ENCODE measurements at regions not wholly inside any gene's neighbourhood (a gene's known extent, or its start where the extent isn't known, plus 50 kb on each side); places are given as distances from the start of the nearest gene placed in this dataset.

DNA sequence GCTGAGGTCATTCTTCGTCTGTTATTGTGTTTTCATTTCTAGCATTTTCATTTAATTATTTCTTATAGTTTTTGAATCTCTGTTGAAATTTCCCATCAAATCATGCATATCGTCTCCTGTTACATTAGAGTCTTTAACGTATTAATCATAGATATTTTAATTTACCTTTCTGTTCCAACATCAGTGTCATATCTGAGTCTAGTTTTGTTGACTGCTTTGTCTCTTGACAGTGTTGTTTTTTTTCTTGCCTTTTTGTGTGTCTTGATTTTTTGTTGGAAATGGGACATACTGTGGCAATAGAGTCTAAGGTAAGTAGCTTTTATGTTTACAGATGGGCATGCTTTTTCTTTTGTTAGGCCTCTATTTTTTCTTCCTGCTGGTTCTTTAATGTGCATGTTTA is 286.8 kb upstream of the THRB start:
- no peak for TF ChIP-seq EZH2phosphoT487 (IDR thresholded peaks at IDR 0.05; ENCODE audit: unreplicated experiment)
- TF ChIP-seq CREB1 (CRISPR knock-in tag; IDR thresholded peaks at IDR 0.05; ENCODE audit: low read depth), result no peak
- TF ChIP-seq, protein P1, sequence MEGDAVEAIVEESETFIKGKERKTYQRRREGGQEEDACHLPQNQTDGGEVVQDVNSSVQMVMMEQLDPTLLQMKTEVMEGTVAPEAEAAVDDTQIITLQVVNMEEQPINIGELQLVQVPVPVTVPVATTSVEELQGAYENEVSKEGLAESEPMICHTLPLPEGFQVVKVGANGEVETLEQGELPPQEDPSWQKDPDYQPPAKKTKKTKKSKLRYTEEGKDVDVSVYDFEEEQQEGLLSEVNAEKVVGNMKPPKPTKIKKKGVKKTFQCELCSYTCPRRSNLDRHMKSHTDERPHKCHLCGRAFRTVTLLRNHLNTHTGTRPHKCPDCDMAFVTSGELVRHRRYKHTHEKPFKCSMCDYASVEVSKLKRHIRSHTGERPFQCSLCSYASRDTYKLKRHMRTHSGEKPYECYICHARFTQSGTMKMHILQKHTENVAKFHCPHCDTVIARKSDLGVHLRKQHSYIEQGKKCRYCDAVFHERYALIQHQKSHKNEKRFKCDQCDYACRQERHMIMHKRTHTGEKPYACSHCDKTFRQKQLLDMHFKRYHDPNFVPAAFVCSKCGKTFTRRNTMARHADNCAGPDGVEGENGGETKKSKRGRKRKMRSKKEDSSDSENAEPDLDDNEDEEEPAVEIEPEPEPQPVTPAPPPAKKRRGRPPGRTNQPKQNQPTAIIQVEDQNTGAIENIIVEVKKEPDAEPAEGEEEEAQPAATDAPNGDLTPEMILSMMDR (conservative IDR thresholded peaks at IDR 0.05; ENCODE audit: low read depth in 2 of 2), result no peak
- TF ChIP-seq, protein P2, sequence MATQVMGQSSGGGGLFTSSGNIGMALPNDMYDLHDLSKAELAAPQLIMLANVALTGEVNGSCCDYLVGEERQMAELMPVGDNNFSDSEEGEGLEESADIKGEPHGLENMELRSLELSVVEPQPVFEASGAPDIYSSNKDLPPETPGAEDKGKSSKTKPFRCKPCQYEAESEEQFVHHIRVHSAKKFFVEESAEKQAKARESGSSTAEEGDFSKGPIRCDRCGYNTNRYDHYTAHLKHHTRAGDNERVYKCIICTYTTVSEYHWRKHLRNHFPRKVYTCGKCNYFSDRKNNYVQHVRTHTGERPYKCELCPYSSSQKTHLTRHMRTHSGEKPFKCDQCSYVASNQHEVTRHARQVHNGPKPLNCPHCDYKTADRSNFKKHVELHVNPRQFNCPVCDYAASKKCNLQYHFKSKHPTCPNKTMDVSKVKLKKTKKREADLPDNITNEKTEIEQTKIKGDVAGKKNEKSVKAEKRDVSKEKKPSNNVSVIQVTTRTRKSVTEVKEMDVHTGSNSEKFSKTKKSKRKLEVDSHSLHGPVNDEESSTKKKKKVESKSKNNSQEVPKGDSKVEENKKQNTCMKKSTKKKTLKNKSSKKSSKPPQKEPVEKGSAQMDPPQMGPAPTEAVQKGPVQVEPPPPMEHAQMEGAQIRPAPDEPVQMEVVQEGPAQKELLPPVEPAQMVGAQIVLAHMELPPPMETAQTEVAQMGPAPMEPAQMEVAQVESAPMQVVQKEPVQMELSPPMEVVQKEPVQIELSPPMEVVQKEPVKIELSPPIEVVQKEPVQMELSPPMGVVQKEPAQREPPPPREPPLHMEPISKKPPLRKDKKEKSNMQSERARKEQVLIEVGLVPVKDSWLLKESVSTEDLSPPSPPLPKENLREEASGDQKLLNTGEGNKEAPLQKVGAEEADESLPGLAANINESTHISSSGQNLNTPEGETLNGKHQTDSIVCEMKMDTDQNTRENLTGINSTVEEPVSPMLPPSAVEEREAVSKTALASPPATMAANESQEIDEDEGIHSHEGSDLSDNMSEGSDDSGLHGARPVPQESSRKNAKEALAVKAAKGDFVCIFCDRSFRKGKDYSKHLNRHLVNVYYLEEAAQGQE (IDR thresholded peaks at IDR 0.05; ENCODE audit: unreplicated experiment), result no peak
- TF ChIP-seq, protein P3, sequence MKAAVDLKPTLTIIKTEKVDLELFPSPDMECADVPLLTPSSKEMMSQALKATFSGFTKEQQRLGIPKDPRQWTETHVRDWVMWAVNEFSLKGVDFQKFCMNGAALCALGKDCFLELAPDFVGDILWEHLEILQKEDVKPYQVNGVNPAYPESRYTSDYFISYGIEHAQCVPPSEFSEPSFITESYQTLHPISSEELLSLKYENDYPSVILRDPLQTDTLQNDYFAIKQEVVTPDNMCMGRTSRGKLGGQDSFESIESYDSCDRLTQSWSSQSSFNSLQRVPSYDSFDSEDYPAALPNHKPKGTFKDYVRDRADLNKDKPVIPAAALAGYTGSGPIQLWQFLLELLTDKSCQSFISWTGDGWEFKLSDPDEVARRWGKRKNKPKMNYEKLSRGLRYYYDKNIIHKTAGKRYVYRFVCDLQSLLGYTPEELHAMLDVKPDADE (IDR thresholded peaks at IDR 0.05), result no peak
- TF ChIP-seq EZH2 (IDR thresholded peaks at IDR 0.05; ENCODE audit: low read depth, unreplicated experiment), result no peak
- TF ChIP-seq NANOG (IDR thresholded peaks at IDR 0.05; ENCODE audit: borderline replicate concordance), result no peak
- TF ChIP-seq JUNB (IDR thresholded peaks at IDR 0.05; ENCODE audit: unreplicated experiment), result no peak
- TF ChIP-seq POLR2AphosphoS5 (IDR thresholded peaks at IDR 0.05; ENCODE audit: low read depth), result no peak
- TF ChIP-seq STAT1 (IDR thresholded peaks at IDR 0.05; ENCODE audit: unreplicated experiment), result no peak
- no peak for TF ChIP-seq ZNF331 (CRISPR knock-in tag; IDR thresholded peaks at IDR 0.05; ENCODE audit: low read depth)
- no peak for TF ChIP-seq ZNF114 (CRISPR knock-in tag; IDR thresholded peaks at IDR 0.05)
- TF ChIP-seq, protein P4, sequence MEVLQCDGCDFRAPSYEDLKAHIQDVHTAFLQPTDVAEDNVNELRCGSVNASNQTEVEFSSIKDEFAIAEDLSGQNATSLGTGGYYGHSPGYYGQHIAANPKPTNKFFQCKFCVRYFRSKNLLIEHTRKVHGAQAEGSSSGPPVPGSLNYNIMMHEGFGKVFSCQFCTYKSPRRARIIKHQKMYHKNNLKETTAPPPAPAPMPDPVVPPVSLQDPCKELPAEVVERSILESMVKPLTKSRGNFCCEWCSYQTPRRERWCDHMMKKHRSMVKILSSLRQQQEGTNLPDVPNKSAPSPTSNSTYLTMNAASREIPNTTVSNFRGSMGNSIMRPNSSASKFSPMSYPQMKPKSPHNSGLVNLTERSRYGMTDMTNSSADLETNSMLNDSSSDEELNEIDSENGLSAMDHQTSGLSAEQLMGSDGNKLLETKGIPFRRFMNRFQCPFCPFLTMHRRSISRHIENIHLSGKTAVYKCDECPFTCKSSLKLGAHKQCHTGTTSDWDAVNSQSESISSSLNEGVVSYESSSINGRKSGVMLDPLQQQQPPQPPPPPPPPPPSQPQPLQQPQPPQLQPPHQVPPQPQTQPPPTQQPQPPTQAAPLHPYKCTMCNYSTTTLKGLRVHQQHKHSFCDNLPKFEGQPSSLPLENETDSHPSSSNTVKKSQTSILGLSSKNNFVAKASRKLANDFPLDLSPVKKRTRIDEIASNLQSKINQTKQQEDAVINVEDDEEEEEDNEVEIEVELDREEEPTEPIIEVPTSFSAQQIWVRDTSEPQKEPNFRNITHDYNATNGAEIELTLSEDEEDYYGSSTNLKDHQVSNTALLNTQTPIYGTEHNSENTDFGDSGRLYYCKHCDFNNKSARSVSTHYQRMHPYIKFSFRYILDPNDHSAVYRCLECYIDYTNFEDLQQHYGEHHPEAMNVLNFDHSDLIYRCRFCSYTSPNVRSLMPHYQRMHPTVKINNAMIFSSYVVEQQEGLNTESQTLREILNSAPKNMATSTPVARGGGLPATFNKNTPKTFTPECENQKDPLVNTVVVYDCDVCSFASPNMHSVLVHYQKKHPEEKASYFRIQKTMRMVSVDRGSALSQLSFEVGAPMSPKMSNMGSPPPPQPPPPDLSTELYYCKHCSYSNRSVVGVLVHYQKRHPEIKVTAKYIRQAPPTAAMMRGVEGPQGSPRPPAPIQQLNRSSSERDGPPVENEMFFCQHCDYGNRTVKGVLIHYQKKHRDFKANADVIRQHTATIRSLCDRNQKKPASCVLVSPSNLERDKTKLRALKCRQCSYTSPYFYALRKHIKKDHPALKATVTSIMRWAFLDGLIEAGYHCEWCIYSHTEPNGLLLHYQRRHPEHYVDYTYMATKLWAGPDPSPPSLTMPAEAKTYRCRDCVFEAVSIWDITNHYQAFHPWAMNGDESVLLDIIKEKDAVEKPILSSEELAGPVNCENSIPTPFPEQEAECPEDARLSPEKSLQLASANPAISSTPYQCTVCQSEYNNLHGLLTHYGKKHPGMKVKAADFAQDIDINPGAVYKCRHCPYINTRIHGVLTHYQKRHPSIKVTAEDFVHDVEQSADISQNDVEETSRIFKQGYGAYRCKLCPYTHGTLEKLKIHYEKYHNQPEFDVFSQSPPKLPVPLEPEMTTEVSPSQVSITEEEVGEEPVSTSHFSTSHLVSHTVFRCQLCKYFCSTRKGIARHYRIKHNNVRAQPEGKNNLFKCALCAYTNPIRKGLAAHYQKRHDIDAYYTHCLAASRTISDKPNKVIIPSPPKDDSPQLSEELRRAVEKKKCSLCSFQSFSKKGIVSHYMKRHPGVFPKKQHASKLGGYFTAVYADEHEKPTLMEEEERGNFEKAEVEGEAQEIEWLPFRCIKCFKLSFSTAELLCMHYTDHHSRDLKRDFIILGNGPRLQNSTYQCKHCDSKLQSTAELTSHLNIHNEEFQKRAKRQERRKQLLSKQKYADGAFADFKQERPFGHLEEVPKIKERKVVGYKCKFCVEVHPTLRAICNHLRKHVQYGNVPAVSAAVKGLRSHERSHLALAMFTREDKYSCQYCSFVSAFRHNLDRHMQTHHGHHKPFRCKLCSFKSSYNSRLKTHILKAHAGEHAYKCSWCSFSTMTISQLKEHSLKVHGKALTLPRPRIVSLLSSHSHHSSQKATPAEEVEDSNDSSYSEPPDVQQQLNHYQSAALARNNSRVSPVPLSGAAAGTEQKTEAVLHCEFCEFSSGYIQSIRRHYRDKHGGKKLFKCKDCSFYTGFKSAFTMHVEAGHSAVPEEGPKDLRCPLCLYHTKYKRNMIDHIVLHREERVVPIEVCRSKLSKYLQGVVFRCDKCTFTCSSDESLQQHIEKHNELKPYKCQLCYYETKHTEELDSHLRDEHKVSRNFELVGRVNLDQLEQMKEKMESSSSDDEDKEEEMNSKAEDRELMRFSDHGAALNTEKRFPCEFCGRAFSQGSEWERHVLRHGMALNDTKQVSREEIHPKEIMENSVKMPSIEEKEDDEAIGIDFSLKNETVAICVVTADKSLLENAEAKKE (CRISPR knock-in tag; IDR thresholded peaks at IDR 0.05), result no peak
